Panc1 (cell line): ENCODE measurements at regions not wholly inside any gene's neighbourhood (a gene's known extent, or its start where the extent isn't known, plus 50 kb on each side); places are given as distances from the start of the nearest gene placed in this dataset.

Experiments
- POLR2AphosphoS5 ChIP-seq: IDR thresholded peaks from 2 replicates; pipeline ENCODE4 v1.6.1; 2012; ENCODE audit warnings: mild to moderate bottlenecking, low read depth, low read length, moderate library complexity
- SIN3A ChIP-seq: IDR thresholded peaks from 2 replicates; pipeline ENCODE4 v1.6.1; 2012; ENCODE audit warnings: low read depth, mild to moderate bottlenecking, low read length, moderate library complexity, borderline replicate concordance; ENCODE audit not compliant: insufficient read depth
- TCF7L2 ChIP-seq: IDR thresholded peaks from 2 replicates; pipeline ENCODE4 v1.6.1; 2011; ENCODE audit warnings: mild to moderate bottlenecking, low read depth, low read length, inconsistent platforms
- TF ChIP-seq, protein P1 (sequence below): fragments of 450-650 bp; IDR thresholded peaks from 2 replicates; pipeline ENCODE4 v1.5.1; 2017; ENCODE audit warnings: mild to moderate bottlenecking
- TF ChIP-seq, protein P2 (sequence below), 2 experiments: IDR thresholded peaks; 2 replicates each; pipeline ENCODE4 v1.6.1; 2011 to 2012; ENCODE audit warnings: low read depth in 2 of 2, control low read depth in 1 of 2, low read length in 1 of 2, mild to moderate bottlenecking in 1 of 2, moderate library complexity in 1 of 2; ENCODE audit not compliant: insufficient read depth in 1 of 2

DNA sequence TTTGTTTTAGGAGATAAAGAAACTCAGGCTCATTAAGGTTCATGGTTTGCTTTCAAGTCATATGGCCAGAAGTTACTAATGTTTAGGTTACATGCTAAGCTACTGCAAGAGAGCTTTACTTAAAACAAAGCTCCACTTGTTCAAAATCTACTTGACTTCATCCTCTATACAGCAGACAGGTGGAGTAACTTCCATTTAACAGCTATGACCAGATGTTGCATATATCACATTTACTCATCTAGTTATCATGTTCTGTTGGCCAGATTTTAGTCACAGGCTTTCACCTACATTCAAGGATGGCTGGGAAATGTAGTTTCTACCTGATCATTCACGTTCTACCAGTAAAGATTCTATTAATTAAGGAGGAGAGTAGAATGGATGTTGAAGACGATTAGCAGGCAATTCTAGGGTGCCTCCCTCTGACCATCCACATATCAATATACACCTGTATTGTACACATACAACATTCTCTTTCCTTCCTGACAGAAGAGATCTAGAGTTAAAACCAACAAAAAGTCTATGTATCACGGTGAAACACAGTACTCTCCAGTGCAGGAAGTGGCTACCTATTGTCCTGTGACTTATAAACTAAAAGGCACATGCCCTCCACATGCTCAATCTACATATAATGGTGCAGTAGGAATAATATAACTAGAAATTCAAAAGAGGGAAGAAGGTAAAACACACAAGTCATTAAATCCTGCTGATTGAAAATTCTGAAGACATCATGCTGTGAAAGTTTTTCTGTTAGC lies 488.0 kb downstream of the MDFIC start:
- TF ChIP-seq, protein P1, sequence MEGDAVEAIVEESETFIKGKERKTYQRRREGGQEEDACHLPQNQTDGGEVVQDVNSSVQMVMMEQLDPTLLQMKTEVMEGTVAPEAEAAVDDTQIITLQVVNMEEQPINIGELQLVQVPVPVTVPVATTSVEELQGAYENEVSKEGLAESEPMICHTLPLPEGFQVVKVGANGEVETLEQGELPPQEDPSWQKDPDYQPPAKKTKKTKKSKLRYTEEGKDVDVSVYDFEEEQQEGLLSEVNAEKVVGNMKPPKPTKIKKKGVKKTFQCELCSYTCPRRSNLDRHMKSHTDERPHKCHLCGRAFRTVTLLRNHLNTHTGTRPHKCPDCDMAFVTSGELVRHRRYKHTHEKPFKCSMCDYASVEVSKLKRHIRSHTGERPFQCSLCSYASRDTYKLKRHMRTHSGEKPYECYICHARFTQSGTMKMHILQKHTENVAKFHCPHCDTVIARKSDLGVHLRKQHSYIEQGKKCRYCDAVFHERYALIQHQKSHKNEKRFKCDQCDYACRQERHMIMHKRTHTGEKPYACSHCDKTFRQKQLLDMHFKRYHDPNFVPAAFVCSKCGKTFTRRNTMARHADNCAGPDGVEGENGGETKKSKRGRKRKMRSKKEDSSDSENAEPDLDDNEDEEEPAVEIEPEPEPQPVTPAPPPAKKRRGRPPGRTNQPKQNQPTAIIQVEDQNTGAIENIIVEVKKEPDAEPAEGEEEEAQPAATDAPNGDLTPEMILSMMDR = no peak
- no peak for TF ChIP-seq POLR2AphosphoS5
- TF ChIP-seq SIN3A = no peak
- TF ChIP-seq, protein P2, sequence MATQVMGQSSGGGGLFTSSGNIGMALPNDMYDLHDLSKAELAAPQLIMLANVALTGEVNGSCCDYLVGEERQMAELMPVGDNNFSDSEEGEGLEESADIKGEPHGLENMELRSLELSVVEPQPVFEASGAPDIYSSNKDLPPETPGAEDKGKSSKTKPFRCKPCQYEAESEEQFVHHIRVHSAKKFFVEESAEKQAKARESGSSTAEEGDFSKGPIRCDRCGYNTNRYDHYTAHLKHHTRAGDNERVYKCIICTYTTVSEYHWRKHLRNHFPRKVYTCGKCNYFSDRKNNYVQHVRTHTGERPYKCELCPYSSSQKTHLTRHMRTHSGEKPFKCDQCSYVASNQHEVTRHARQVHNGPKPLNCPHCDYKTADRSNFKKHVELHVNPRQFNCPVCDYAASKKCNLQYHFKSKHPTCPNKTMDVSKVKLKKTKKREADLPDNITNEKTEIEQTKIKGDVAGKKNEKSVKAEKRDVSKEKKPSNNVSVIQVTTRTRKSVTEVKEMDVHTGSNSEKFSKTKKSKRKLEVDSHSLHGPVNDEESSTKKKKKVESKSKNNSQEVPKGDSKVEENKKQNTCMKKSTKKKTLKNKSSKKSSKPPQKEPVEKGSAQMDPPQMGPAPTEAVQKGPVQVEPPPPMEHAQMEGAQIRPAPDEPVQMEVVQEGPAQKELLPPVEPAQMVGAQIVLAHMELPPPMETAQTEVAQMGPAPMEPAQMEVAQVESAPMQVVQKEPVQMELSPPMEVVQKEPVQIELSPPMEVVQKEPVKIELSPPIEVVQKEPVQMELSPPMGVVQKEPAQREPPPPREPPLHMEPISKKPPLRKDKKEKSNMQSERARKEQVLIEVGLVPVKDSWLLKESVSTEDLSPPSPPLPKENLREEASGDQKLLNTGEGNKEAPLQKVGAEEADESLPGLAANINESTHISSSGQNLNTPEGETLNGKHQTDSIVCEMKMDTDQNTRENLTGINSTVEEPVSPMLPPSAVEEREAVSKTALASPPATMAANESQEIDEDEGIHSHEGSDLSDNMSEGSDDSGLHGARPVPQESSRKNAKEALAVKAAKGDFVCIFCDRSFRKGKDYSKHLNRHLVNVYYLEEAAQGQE (IDR thresholded peaks at IDR 0.05; ENCODE audit: insufficient read depth in 1 of 2, low read depth in 2 of 2, low read length in 1 of 2) = no peak
- TF ChIP-seq TCF7L2 = no peak
